Kasumi-1 (cell line): ENCODE measurements at regions not wholly inside any gene's neighbourhood (a gene's known extent, or its start where the extent isn't known, plus 50 kb on each side); places are given as distances from the start of the nearest gene placed in this dataset.
A peak's percentile ranks its signal among the peaks of the same experiment; 100 is the strongest.

Source experiments
- DNase-seq, 2 experiments: peaks; one replicate each; lab custom pipeline; 2025; lab: John Stamatoyannopoulos, UW

GRCh38 chr5:28156981-28157380 is 1118.6 kb upstream of the CDH9 start:
- DNase-seq, result no peak

- DNase-seq, result no peak
Measured at GRCh38 chr5:28143519-28143918, 1105.1 kb upstream of the CDH9 start.

- DNase-seq, result no peak
Measured at GRCh38 chr5:28132151-28132550, 1093.8 kb upstream of the CDH9 start.

- no peak for DNase-seq
Measured at GRCh38 chr5:28117691-28118090, 1079.3 kb upstream of the CDH9 start.

- DNase-seq, result no peak
Measured at GRCh38 chr5:28117273-28117672, 1078.9 kb upstream of the CDH9 start.

- DNase-seq, result no peak
Measured at GRCh38 chr5:28110781-28111180, 1072.4 kb upstream of the CDH9 start.

- DNase-seq, result no peak
Measured at GRCh38 chr5:28104080-28104479, 1065.7 kb upstream of the CDH9 start.

GRCh38 chr5:28084069-28084468 is 1045.7 kb upstream of the CDH9 start:
- no peak for DNase-seq

- no peak for DNase-seq
Measured at GRCh38 chr5:28082610-28083009, 1044.2 kb upstream of the CDH9 start.

GRCh38 chr5:28077291-28078240 is 1039.2 kb upstream of the CDH9 start:
- no peak for DNase-seq

- DNase-seq, result no peak
Measured at GRCh38 chr5:28066856-28067255, 1028.5 kb upstream of the CDH9 start.

GRCh38 chr5:28065656-28066055 is 1027.3 kb upstream of the CDH9 start:
- no peak for DNase-seq

- no peak for DNase-seq
Measured at GRCh38 chr5:28046596-28046995, 1008.2 kb upstream of the CDH9 start.

- DNase-seq, result no peak
Measured at GRCh38 chr5:28027851-28028250, 989.5 kb upstream of the CDH9 start.

GRCh38 chr5:28017178-28017577 is 978.8 kb upstream of the CDH9 start:
- DNase-seq, result no peak

GRCh38 chr5:28014779-28015178 is 976.4 kb upstream of the CDH9 start:
- DNase-seq, result peak; percentile 0 to 2

GRCh38 chr5:28012538-28012937 is 974.2 kb upstream of the CDH9 start:
- no peak for DNase-seq

GRCh38 chr5:28009576-28009975 is 971.2 kb upstream of the CDH9 start:
- DNase-seq, result no peak

GRCh38 chr5:27996665-27997064 is 958.3 kb upstream of the CDH9 start:
- DNase-seq, result no peak

GRCh38 chr5:27995867-27996266 is 957.5 kb upstream of the CDH9 start:
- no peak for DNase-seq

GRCh38 chr5:27978322-27978721 is 939.9 kb upstream of the CDH9 start:
- no peak for DNase-seq

GRCh38 chr5:27969157-27969556 is 930.8 kb upstream of the CDH9 start:
- DNase-seq, result no peak

GRCh38 chr5:27963050-27963783 is 924.8 kb upstream of the CDH9 start:
- DNase-seq, result no peak
